Right ventricle myocardium superior (tissue), 1 donor: ENCODE measurements at regions not wholly inside any gene's neighbourhood (a gene's known extent, or its start where the extent isn't known, plus 50 kb on each side); places are given as distances from the start of the nearest gene placed in this dataset.

ENCODE experiments used
- ATAC-seq: fragments of 200-7000 bp; cut with Tn5 transposase; one replicate; pipeline ENCODE4 v1.9.1; 2020; ENCODE audit warnings: mild to moderate bottlenecking; ENCODE audit not compliant: poor library complexity
- DNase-seq: peaks from one replicate; pipeline ENCODE4 v3.0.0-alpha.2; 2020
- intact Hi-C: fragments of 100-400 bp; cut with DNase I; formaldehyde crosslinking; loops from one replicate; pipeline ENCODE4 v1.11.2; 2022
- donor health status: DM: no; HTN: yes; CAD: no; lungs with severe emphysema.

DNA sequence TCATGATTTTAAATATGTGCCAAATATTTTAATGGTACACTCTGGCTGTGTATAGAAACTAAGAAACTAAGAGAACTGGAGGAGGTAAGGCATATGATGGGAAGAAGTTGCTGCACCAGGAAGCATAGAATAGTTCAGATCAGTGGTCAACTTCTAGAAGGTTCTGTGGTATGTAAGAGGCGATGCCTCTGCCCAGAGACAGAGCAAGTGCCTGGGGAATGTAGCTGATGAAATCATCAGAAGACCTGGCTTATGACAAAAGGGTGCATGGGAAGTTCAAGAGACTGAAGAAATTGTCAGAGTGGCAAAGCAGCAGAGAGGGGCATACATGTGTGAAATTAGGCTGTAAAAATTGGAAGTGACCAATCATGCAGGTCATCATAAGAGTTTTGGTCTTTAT, 580.8 kb downstream of the BMP2 start:
- intact Hi-C loops: no loop called here
- no peak for ATAC-seq
- no peak for DNase-seq

DNA sequence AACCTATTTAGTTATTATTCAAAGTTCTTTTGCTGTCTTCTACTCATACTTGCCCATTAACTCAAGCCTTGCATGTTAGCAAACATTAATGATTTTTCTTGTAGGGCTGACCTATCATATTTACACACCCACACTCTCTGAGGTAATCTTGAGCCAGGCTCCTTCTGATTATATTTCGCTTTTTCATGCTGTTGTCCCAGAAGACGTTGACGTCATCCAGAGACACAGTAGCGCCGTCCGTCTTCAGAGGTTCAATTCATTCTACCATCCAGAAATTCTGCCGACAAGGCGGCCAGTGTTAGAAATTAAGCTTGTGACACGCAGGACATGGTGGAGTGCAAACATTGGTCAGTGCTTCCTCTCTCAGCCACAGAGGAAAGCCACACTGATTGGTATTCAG, 584.7 kb downstream of the BMP2 start:
- no peak for ATAC-seq
- intact Hi-C loops: no loop called here
- no peak for DNase-seq

DNA sequence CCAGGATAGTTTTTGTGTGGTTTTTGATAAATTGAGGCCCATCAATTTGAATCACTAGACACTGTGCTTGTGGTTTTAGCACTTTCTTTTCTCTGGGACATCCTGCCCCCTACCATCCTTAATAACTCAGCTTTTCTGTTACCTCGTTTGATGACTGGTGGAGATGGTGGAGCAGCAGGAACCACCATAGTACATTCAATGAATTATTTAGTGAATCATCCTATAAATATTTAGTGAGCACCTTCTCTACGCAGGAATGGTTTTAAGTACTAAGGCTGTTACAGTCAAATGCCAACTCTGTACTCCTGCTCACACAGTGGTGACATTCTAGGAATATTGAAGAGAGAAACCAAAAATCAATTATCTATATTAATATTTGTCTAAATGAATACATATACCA, 585.2 kb downstream of the HAO1 start:
- intact Hi-C loops: no loop called here
- no peak for ATAC-seq
- no peak for DNase-seq

DNA sequence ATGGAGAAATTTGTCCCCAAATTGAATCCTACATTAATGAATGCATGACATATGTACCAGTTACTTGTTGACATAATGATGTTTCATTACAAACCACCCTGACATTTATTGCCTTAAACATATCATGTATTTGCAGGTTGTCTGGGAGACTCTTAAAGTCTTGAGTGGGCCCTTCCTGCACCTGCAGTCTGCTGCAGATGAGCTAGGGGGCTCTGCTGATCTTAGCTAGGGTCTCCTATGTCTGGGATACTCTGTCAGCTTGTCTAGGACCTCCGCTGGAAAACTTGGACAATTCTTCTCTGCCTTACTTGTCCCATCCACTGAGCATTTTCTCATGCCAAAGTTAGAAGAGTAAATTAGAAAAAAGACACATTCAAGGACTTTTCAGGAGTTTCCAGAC, 581.6 kb downstream of the HAO1 start:
- no peak for ATAC-seq

DNA sequence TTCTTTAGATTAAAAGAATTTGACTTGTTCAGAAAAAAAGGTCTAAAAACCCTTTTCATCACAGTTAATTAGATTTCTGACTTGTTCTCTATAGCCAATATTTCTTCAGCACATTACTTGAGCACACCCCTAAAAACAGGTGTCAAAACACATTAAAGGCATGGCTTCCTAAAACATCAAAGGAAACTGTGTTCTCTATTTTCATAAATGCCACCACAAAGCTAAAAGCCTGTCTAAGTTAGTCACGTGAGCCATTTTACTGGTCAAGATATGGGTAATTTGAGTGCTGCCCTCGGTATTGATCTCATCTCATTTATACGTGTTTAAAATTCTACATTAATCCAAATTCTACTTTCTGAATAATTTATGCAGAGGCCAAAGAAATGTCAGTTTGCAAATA, 580.5 kb downstream of the HAO1 start:
- intact Hi-C loops: no loop called here
- no peak for ATAC-seq
- no peak for DNase-seq

More for the DNA sequence above, 581.6 kb downstream of the HAO1 start:
- DNase-seq: no peak
- intact Hi-C loops: no loop called here

DNA sequence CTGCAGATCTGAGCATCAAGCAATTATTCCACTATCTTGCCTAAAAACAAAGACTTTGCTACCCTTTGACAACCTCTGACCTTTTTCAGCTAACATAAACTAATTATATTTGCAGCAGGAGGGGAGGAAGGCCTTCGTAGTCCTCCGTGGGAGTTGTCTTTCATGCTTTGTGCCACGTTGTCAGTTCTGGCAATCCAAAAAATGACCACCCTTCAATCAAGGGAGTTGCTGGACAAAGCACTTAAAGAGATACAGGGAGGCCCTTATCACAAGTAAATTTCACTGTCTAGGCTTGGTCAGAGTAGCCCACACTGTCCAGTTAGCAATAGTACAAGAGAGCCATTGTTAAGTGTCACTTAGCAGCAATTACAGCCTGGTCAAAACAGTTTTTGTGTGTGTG, 578.9 kb downstream of the HAO1 start:
- DNase-seq (no peak), ATAC-seq (no peak)
- intact Hi-C loops: no loop called here

DNA sequence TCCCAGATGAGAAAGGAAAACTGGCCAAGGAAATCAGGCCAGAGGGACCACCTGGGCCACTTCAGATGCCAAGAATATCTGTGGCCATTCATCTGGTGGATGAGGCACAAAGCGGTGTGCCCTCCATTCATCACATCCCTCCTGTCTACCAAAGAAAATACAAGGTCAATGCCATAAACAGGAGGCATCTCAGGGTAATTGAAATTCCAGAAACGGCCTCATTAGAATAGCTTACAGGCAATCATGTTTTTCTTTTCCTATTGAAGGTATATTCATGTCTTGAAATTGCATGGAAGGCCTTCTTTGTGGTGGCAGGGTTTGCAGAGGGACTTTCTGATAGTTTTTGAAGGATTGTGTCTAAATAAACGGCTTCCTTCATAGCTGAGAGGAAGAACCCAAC, 578.3 kb downstream of the HAO1 start:
- no peak for DNase-seq
- intact Hi-C loops: no loop called here
- no peak for ATAC-seq

DNA sequence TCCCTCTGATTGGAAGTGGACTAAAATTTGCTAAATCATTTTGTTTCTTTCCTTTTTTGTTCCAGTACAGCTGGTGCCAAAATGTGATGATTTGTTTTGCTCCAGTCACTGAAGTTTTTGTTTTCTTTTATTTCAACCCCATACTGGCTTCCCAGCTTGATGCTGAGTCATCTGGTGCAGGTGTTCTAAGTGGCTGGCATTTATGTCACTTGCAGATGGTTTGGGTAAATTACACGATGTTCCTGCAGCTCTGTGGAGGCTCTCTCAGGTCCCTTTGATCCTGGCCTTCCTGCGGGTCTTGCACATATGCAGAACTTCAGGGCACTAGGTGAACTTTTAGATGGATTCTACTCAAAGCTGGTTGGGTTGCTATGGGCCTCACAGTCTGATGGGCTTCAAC, 577.7 kb downstream of the HAO1 start:
- DNase-seq (no peak), ATAC-seq (no peak)
- intact Hi-C loops: no loop called here

DNA sequence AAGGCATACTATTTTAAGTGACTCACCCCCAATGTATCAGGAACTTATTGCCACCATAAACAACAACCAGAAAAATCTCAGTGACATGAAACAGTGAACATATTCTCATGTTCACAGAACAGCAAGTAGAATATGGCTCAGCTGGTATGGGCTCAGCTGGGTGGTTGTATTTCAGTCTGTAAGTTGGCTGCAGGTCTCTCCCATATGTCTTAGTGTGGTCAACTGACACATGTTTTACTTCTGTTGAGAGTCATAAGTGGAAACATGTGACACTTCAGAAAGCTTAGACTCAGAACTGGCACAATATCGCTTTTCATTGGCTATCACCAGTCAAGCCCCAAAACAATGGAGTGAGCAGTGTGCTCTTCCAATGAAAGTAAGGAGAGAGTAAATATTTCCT, 574.1 kb downstream of the HAO1 start:
- DNase-seq (no peak), ATAC-seq (no peak)
- intact Hi-C loops: no loop called here

DNA sequence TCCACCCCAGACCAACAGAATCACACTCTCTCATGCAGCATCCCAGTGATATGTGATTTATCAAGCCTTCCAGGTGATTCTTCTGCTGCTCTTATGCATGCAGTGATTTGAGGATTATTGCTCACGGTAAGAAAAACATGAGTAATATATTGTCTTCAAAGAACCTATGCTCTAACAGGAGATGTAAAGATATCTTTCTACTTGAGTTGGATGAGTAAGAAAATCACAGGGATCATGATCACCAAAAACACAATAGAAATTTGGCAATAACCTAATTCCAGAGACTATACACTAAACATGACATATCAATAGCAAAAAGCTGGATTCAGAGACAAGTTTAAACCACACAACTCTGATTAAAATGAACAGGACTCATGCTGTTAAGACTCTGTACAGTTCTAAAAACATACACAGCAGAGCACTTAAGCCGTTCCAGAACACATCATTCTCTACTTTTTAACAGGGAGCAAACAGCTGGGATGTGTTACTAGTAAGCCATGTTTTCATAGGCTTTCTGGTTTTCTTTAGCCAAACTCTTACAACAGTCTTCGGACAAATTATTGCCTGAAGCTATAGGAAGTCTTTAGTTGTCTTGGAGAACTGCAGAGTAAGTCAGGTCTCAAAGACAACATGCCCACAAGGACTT, 568.6 kb downstream of the HAO1 start:
- ATAC-seq (no peak), DNase-seq (no peak)
- intact Hi-C loops: no loop called here

DNA sequence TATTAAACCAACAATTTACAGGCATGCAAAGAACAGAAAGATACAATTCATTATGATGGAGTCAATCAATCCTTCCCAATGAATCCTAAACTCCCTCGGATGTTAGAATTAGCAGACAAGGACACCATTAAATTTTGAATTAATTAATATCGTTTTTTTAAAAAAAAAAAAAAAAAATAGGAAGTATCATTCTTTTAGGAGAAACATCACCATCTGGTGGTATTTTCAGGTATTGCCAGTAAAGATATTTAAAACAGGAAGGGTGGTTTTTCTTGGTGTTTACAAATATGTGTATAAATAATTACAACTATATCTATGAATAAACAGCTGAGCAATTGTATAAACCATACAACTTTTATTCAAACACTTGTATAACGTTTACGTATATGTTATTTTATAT, 564.4 kb downstream of the HAO1 start:
- ATAC-seq (no peak), DNase-seq (no peak)
- intact Hi-C loops: no loop called here

DNA sequence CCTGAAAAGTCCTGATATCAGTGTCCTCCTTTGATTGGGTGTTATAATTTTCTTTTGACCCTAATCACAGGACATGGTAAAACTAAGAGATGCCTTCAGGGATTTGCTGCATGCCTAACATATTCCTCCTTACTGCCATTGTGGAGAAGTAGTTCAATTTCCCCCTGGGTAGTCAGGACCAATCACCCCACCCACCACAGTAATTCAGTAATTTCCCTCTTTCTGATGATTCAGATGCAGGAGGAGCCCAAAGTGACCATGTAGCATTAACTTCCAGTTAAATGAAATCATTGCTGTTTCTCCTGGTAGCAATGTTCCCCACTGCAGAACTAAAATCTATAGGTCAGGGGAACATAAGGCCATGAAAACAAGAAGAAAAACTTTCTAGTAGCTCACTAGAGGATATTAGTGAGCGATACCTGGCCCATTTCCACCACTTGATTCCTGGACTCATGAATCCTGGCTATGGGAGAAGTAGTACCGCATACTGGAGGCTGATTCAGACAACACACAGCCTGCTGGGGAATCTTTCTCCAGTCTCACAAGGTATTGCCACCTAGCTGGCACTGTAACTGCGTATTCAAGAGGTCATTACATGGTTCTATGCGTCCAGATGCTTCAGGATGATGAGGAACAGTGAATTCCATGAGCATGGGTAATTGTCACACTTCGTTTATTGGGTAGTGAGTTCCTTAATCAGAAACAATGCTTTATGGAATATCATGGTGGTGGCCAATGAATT, 561.2 kb downstream of the HAO1 start:
- intact Hi-C loops: no loop called here
- no peak for ATAC-seq
- DNase-seq: no peak

DNA sequence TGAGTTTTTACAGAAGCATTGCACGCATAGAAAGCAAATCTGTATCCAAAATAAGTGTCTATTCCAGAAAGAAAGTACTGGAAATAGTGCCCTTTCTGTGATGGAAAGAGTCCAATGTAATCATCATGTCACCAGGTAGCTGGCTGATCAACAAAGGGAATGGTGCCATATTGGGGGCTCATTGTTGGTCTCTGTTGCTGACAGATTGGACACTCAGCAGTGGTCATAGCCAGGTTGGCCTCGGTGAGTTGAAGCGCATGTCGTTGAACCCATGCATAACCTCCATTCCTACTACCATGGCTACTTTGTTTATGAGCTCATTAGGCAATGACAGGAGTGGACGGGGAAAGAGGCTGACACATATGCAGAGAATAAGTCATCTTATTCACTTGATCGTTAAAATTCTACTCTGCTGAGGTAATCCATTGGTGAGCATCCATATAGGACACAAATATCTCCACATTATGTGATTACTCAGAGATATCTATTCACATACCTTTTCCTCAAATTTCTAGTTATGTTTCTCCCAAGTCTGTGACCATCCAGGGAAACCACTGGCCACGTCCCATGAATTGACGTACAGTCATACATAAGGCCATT, 560.5 kb downstream of the HAO1 start:
- ATAC-seq (no peak), DNase-seq (no peak)
- intact Hi-C loops: no loop called here

DNA sequence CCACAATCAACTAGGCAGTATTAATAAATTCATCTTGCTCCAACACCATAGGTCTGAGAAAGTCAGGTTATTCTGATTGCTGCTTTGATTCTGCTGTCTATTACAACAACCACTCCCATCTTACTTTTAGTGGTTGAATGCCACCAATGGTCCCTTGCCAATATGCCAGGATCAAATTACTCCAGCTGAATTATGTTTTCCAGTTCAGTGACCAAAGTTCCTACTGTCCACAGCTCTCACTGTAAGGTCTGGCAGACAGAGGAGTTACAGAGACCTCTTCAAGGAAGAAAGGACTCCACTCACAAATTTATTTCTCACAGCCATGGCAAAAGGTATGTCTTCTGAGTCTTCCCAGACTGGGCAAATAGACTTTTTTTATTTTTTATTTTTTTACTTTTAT, 557.0 kb downstream of the HAO1 start:
- ATAC-seq: no peak
- intact Hi-C loops: no loop called here
- no peak for DNase-seq

DNA sequence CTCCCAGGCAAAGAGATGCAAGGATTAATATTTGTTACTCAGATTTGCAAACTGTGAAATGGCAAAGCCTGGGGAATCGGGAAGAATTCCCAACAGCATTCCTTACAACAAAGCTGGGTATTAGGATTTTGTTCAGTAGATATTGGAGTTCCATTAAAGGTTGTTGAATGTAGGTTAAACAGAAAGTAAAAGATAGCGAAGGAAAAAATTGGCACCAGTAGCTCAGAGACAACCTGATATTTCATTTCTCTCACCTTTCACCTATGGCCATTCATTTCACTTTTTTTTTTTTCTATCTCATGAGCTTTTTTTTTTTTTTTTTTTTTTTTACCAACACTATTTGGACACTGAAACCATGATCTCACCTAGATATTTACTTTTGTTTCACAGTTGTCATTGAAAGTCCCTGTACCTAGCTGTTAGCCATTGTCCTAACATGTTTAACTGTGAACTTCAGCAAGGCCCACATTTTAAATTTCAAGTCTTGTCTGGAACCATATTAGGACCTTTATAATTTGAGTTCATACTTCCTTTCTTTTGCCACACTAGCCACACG, 552.5 kb downstream of the HAO1 start:
- ATAC-seq (no peak), DNase-seq (no peak)
- intact Hi-C loops: no loop called here

DNA sequence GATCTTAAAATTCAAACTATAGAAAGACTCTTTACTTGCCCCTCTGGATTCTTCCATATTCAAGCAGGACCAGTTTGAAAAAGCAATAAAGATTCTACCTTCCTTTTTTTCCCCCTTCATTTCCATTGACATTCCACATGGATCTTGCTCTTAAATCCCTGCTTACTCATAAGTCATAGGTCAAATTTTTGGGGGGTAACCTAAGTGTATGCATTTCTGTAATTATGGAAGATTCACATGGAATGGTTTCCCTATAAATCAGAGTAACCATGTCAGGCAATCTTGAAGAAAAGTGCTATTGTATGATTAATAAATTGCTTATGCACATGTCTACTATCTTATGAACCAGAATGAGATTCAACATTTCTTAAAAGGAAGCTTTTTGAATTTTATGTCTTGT, 551.0 kb downstream of the HAO1 start:
- intact Hi-C loops: no loop called here
- no peak for DNase-seq
- ATAC-seq: no peak

DNA sequence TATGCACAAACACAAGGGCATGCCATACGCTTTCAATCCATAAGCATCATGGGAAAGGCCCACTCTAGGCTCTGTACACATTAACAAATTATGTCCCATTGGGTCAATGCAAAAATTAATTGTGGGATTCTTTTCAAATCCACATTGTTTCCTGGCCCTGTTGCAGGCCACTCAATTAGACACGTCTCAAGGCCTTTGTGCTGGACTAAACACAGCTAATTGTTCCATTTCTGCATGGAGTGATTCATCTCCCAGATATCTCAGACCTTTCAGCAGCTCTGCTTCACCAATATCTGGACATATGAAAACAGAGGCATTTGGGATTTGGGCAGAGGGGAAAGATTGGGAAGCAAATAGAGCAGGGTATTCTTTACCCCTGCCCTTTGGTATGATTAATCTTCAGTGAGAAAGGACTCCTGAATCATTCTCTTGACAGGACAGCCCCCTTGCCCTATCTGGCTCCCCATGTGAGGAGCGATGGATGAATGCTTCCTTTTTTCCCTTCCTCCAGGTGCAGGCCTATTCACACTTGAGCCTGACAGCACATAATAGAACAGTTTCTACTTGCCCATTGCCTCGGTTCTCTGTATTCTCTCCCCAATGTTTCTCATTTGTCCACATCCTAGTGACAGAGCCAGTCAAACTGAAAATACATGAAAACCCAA, 547.6 kb downstream of the HAO1 start:
- DNase-seq: no peak
- no peak for ATAC-seq
- intact Hi-C loops: no loop called here

DNA sequence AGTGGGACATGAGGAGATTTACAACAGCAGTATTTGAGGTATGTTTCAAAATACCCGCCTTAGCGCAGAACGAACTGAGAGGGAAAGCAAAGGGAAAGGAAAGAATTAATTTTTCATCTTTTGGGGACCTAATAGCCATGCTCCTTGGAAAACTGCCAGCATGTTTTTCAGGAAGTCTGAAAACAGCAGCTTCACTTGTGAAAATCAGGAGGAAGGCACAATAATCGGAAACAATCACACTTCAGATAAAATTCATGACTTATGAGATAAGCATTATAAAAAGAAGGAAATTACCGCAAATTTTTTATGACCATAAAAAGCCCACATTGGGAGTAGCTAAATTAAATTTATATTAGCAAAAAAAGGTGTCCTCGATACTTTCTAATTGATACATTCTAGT, 541.1 kb downstream of the HAO1 start:
- no peak for ATAC-seq
- DNase-seq: no peak
- intact Hi-C loops: no loop called here

DNA sequence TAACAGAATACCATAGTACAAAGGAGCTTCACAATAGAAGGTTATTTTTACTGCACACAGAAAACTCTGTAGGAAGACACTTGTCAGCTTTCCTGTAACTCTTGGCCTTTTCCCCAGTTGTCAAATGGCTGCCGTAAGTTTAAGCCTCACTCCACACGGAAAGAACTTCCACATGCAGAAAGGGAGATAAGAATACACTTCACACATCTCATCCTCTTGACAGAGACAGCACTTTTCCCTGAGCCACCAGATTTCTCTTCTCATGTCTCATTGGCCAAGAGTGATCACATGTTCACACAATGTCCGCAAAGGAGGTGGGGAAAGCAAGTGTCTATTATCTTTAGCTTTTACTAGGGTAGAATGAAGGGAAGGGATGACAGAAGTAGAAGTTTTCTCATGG, 540.7 kb downstream of the HAO1 start:
- no peak for ATAC-seq
- no peak for DNase-seq

DNA sequence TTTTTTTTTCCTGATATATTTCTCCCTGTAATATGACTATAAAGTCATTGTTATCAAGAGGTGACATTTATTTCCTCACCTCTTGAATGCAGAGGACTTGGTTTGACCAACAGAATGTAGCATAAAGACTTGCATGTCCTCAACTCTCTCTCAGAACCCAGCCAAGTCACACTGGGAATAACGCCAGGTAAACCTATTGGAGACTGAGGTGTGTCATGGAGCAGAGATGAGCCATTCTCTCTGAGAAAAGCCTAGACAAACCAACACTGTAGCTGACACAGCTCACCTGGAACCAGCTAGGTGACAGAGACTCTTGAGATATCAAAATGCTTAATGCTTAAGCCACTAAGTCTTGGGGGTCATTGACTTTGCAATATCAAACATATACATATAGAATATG, 533.6 kb downstream of the HAO1 start:
- intact Hi-C loops: no loop called here
- ATAC-seq: no peak
- DNase-seq: no peak

More for the DNA sequence above, 540.7 kb downstream of the HAO1 start:
- intact Hi-C loops: no loop called here
